HG03175 (cell line): ENCODE measurements at regions not wholly inside any gene's neighbourhood (a gene's known extent, or its start where the extent isn't known, plus 50 kb on each side); places are given as distances from the start of the nearest gene placed in this dataset.

Experiments used
- ATAC-seq: cut with Tn5 transposase; IDR thresholded peaks from one replicate; pipeline ENCODE4 v1.9.1; 2021; ENCODE audit warnings: mild to moderate bottlenecking, moderate library complexity; ENCODE audit not compliant: unreplicated experiment

- no peak for ATAC-seq
These were observed 50.6 kb upstream of the CELF2 start for GRCh38 chr10:10967029-10967428.

- no peak for ATAC-seq
These were observed 50.0 kb upstream of the CELF2 start for GRCh38 chr10:10967581-10968256.
